ENCODE measurements at regions not wholly inside any gene's neighbourhood (a gene's known extent, or its start where the extent isn't known, plus 50 kb on each side); places are given as distances from the start of the nearest gene placed in this dataset.

DNA sequence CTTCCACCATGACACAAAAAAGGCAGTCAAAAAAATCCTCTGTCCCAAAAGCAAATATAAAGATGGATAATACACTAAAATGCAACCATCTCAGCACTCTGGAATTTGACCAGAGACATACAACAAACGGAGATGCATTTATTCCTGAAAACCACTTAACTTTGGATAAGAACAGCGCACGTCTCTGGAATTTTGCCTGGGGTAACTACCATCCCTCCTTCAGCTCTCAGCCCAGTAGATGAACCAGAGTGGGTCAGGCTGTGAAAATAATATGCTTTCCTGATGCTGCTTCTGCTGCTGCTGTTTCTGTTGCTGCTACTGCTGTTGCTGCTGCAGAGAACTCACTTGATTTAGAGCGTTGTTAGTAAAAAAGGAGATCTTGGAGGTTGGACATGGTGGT, 133.8 kb upstream of the ACVR2A start:
- DNase-seq (ENCODE audit: low read depth), result no peak

DNA sequence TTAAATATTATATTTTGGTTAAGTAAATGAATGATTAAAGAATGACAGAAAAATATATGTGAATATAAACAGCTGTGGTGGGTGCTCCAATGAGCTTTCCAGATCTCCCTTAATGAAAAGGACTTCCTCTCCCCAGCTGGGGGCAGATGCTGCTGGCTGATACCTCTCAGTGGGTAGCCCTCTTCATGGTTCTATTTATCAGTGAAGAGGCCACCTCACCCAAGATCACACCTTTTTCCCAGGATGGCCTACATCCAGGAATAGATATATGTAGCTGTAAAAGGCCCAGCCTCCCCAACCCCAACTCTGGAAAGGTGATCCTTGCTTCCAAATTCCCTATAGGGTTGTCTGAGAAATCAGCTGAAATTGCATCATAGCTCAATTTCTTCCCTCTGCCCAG, 135.2 kb upstream of the ACVR2A start:
- no peak for DNase-seq (ENCODE audit: low read depth)

- DNase-seq (ENCODE audit: low read depth), result no peak
These were observed 141.7 kb upstream of the ACVR2A start for GRCh38 chr2:147703171-147703570.

DNA sequence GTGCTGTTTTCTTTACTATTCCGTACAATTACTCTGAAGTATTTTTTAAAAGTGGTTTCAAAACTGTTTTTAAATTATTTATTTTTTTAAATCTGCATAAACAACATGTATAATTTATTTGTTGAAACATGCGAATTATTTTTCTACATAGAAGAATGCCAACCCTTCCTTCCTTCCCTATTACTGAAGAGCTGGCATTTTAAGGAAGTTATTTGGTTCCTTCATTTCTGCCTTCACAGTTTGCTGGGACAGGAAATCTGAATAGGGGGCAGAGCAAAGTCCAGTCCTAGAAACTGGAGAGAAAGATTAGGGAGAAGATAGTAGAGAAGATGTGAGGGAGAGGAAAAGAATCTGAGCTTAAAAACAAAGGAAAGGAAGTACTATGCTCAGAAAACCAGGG, 146.7 kb upstream of the ACVR2A start:
- no peak for DNase-seq (ENCODE audit: low read depth)

- DNase-seq (ENCODE audit: low read depth), result no peak
These were observed 148.4 kb upstream of the ACVR2A start for GRCh38 chr2:147696426-147696825.

GRCh38 chr2:147689220-147689909, 155.5 kb upstream of the ACVR2A start:
- DNase-seq (ENCODE audit: low read depth), result no peak

GRCh38 chr2:147688242-147688641, 156.6 kb upstream of the ACVR2A start:
- no peak for DNase-seq (ENCODE audit: low read depth)

DNA sequence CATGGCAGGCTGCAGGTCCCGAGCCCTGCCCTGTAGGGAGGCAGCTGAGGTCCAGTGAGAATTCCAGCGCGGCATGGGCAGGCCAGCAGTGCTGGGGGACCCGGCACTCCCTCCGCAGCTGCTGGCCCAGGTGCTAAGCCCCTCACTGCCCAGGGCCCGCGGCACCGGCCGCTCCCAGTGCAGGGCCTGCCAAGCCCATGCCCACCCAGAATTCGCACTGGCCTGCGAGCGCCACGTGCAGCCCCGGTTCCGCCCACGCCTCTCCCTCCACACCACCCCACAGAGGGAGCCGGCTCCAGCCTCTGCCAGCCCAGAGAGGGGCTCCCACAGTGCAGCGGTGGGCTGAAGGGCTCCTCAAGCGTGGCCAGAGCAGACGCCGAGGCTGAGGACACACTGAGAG, 158.5 kb upstream of the ACVR2A start:
- no peak for DNase-seq (ENCODE audit: low read depth)

DNA sequence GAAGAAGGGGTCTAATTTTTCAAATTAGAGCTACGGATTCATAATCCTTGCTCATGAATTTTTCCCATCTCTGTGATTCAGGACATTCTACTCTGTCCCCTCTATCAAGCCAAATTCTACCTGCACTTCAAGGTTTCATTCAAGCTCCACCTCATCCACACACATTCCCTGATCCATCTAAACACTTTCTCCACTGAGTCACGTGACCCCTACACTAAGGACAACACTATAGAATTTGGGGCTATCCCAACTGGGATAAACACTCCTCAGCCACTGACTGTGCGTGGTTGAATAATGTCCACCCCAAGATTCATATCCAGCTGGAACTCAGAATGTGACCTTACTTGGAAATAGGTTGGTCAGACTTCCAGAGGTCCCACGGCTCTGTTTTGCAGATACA, 159.9 kb upstream of the ACVR2A start:
- no peak for DNase-seq (ENCODE audit: low read depth)

DNA sequence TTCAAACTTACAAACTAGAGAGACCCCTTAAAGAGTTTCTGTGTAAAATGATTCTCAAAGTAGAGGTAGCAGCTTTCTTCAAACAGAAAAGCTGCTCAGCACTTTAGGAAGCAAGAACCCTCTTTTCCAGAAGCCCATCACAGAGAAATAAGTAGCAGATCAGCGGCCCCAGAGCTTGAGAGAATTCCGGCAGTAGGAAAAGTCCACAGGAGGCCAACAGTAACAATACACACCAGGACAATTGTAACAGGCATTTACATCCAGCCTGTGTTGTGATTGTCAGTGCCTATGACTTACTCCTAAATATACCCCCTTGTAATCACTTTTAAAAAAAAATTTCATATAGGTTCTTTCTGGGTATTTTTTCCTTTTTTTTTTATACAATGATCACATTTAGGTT, 161.4 kb upstream of the ACVR2A start:
- DNase-seq (ENCODE audit: low read depth), result no peak

GRCh38 chr2:147681093-147681492, 163.7 kb upstream of the ACVR2A start:
- no peak for DNase-seq (ENCODE audit: low read depth)

GRCh38 chr2:147679955-147680531, 164.8 kb upstream of the ACVR2A start:
- no peak for DNase-seq (ENCODE audit: low read depth)

- no peak for DNase-seq (ENCODE audit: low read depth)
These were observed 165.5 kb upstream of the ACVR2A start for GRCh38 chr2:147679191-147679954.

- no peak for DNase-seq (ENCODE audit: low read depth)
These were observed 179.7 kb upstream of the ACVR2A start for GRCh38 chr2:147665105-147665504.

GRCh38 chr2:147663962-147664361, 180.9 kb upstream of the ACVR2A start:
- no peak for DNase-seq (ENCODE audit: low read depth)

DNA sequence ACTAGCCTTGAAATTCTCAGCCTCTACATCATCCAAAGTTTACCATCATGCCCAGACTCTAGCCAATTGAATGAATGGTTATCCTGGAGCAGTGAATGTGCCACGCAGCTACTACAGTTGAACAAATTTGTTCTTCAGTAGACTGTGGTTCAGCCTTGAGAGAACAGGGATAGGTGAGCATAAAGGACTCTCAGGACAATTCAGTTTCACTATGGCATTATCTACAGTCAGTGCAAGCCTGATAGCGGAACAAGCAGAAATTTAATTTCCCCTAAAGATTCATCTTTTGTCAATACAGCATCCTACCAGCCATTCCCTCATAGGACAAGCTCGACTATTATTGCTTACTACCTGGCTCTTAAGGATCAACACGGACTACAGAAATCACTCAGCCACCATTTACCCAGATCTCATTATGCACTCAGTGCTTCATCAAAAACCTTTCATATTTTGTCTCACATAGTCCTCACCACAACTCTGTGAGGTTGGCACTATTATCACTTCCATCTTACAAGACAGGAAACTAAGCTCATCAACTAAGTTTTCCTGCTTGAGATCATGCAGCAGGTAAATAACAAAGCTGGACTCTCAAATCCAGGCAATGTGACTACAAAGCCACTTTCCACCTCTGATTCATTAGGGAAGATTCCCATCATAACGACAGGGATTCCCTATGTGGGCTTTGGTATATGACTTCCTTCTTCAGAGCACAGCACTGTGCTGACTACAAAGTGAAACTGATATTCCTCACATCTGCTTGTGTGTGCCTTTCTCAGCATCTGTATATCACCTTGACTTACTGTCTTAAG, 181.5 kb upstream of the ACVR2A start:
- DNase-seq (ENCODE audit: low read depth), result no peak

DNA sequence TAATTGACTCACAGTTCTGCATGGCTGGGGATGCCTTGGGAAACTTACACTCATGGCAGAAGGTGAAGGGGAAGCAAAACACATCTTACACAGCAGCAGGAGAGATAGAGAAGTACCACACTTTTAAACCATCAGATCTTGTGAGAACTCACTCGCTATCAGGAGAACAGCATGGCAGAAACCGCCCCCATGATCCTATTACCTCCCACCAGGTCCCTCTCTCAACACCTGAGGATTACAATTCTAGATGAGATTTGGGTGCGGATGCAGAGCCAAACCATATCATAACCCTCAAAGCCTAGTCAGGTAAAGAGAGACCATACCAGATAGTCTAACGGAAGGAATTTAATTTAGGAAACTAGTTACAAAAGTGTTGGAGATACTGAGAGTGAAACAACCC, 182.6 kb upstream of the ACVR2A start:
- no peak for DNase-seq (ENCODE audit: low read depth)

DNA sequence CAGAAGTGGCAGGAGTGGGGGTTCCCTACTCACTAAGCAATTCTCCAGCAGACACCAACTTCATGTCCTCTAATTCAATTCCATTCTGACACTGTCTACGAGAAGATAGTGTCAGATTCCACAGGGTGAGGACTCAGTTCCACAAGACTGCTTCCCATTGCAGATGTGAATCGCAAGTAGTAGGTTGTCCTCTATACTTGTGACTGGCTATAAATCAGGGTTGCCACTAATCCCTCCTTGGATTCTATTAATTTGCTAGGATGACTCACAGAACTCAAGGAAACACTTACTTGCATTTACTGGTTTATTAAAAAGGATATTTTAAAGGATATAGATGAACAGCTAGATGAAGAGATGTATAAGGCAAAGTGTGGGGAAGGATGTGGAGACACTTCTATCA, 184.1 kb upstream of the ACVR2A start:
- no peak for DNase-seq (ENCODE audit: low read depth)

DNA sequence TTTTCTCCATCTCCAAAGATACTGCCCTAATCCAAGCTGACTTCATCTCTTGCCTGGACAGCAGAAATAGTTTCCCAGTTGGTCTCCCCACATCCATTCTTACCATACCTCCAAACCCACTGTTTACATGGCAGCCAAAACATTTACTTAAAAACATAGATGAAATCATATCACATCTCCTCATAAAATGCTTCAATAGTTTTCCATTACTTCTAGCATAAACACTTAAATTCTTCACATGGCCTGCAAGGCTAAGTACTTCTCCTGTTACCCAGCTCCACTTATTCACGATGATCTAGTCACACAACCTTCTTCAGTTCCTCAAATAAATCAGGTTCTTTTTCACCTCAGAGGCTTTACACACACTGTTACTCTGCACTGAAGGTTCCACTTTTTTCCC, 185.8 kb upstream of the ACVR2A start:
- no peak for DNase-seq (ENCODE audit: low read depth)

GRCh38 chr2:147657086-147658000, 187.5 kb upstream of the ACVR2A start:
- no peak for DNase-seq (ENCODE audit: low read depth)

GRCh38 chr2:147649998-147650397, 194.8 kb upstream of the ACVR2A start:
- DNase-seq (ENCODE audit: low read depth), result no peak

GRCh38 chr2:147649286-147649685, 195.5 kb upstream of the ACVR2A start:
- DNase-seq (ENCODE audit: low read depth), result no peak
